ENCODE measurements at regions not wholly inside any gene's neighbourhood (a gene's known extent, or its start where the extent isn't known, plus 50 kb on each side); places are given as distances from the start of the nearest gene placed in this dataset.

DNA sequence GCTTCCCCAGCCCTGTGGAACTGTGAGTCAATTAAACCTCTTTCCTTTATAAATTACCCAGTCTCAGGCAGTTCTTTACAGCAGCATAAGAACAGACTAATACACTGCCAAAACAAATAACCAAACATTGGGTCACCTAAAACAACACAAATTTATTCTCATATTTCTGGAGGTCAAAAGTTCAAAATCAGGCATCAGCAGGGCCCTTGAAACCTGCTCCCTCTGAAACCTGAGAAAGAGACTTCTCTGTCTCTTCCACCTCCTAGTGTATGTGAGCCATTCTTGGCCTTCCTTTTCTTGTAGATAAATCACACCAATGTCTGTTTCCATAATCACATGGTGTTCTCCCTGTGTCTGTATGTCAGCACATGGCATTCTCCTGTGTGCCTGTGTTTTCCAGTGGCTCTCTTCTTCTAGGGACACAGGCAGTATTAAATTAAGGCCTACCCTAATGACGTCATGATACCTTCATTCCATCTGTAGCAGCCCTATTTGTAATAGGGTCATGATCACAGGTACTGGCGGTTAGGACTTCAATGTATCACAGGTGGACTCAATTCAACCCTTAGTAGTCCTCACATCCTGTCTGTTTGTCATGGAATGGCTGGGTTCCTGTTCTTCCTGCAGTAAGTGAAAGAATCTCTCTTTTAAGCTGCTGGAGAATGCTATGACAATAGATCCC, 147.3 kb upstream of the CLNK start:
- TF ChIP-seq CTCF (conservative IDR thresholded peaks at IDR 0.05; ENCODE audit: low read length) (no peak), EZH2phosphoT487 (IDR thresholded peaks at IDR 0.05; ENCODE audit: borderline replicate concordance, low read depth, low read length) (no peak)
